Heart right ventricle (tissue), 16 donors: ENCODE measurements at regions not wholly inside any gene's neighbourhood (a gene's known extent, or its start where the extent isn't known, plus 50 kb on each side); places are given as distances from the start of the nearest gene placed in this dataset.

Experiments used
- ATAC-seq, 8 donors: fragments of 200-7000 bp; cut with Tn5 transposase; one replicate each; pipeline ENCODE4 v1.9.1; 2020; ENCODE audit warnings: mild to moderate bottlenecking in 8 of 8, moderate library complexity in 8 of 8, moderate number of reproducible peaks in 1 of 8
- DNase-seq, 2 donors: peaks; one replicate each; pipeline ENCODE4 v3.0.0-alpha.2; 2020
- H3K27ac ChIP-seq, 10 donors: fragments of 200-600 bp; sonication (generic) in 2 of 10; one replicate each; pipeline versions ENCODE4 v1.5.0 to v1.8.0; 2020 to 2022; ENCODE audit warnings: mild to moderate bottlenecking in 3 of 10
- H3K27me3 ChIP-seq, 7 donors: fragments of 200-600 bp; one replicate each; pipeline ENCODE4 v1.8.0; 2021 to 2022; ENCODE audit warnings: mild to moderate bottlenecking in 2 of 7
- H3K36me3 ChIP-seq, 9 donors: fragments of 200-600 bp; sonication (generic) in 1 of 9; one replicate each; pipeline versions ENCODE4 v1.5.0 to v1.8.0; 2020 to 2022; ENCODE audit warnings: mild to moderate bottlenecking in 2 of 9
- H3K4me1 ChIP-seq, 9 donors: fragments of 200-600 bp; sonication (generic) in 1 of 9; one replicate each; pipeline versions ENCODE4 v1.5.0 to v1.8.0; 2020 to 2022; ENCODE audit warnings: mild to moderate bottlenecking in 4 of 9
- H3K4me3 ChIP-seq, 10 donors: fragments of 200-600 bp; sonication (generic) in 2 of 10; one replicate each; pipeline versions ENCODE4 v1.5.0 to v1.8.0; 2020 to 2022; ENCODE audit warnings: mild to moderate bottlenecking in 7 of 10, moderate library complexity in 2 of 10
- H3K9me3 ChIP-seq, 11 donors: fragments of 200-600 bp in 10 of 11; sonication (generic) in 2 of 11; one replicate each; pipeline versions ENCODE4 v1.5.0 to v1.8.0; 2013 to 2022; ENCODE audit warnings: mild to moderate bottlenecking in 2 of 11, control low read depth in 1 of 11, moderate library complexity in 1 of 11
- CTCF ChIP-seq, 9 donors: fragments of 200-600 bp; sonication (generic) in 2 of 9; IDR thresholded peaks; one replicate each; pipeline versions ENCODE4 v1.5.0 to v1.8.0; 2021 to 2022; ENCODE audit warnings: antibody characterized with exemption in 9 of 9, mild to moderate bottlenecking in 5 of 9, moderate library complexity in 1 of 9
- WGBS, 2 donors: extraction: QIAGEN DNeasy Blood & Tissue Kit; methylation state at CpG; one replicate each; pipeline ENCODE4 v1.1.7; 2013; ENCODE audit warnings: inconsistent platforms in 1 of 2; 5-methylcytosine and 5-hydroxymethylcytosine counted together
- intact Hi-C, 10 donors: fragments of 100-400 bp; cut with DNase I; formaldehyde crosslinking; loops; one replicate each; pipeline versions ENCODE4 v1.11.1 to v1.14.2; 2022
- donor health status: Arrhythmogenic right ventricular cardiomyopathy.
- donor health status: ischemic (EF 13 %, LVEDD 7.1; RV severe dilation, severe dysfunction).
- donor health status: healthy with polysubstance abuse.
- donor health status: DM: no; HTN: yes; CAD: no.
- donor health status: DM: no; HTN: no; CAD: no.
- donor health status: ischemic (EF 25% LVEDD 6.9; RV normal size, moderate dysfunction).
- donor health status: ischemic (EF 25% LVEDD 5.7; RV mildly dilated, moderate dysfunction).
- donor health status: healthy.
- donor health status: DM: yes; HTN: yes; CAD: no.
- donor health status: Ischemic cardiomyopathy.
- donor health status: ischemic (EF 35%, LVEDD 5.7; RV mildly dilated, moderate dysfunction).
- donor health status: nonischemic (EF 11% LVEDD 7.7; RV severe dilation, severe dysfunction).
- donor health status: DM: yes; HTN: yes; CAD: no.
- donor health status: PGD.
- donor health status: ischemic (EF 29% LVEDD 5.4; RV normal size, mild dysfunction).
- donor health status: nonischemic (EF 23%, LVEDD 6.1; RV moderate dilation, normal function).

GRCh38 chr2:57205241-57205640 lies 841.4 kb upstream of the VRK2 start:
- no peak for TF ChIP-seq CTCF (IDR thresholded peaks at IDR 0.05)
- Histone ChIP-seq H3K4me1 (peaks cover 0 to 2% (median 0%) of the 10 kb centered on the region in 9 donors), H3K27ac (no peak overlapping the region), H3K27me3 (no peaks in the 10 kb centered on the region), H3K9me3 (peaks cover 0 to 15% (median 0%) of the 10 kb centered on the region in 11 donors), H3K36me3 (no peaks in the 10 kb centered on the region), H3K4me3 (no peak overlapping the region)
- no peak for DNase-seq
- WGBS, 2 donors: 75 to 78% methylated on average over 2 of the region's 2 CpGs
- no peak for ATAC-seq
- intact Hi-C loops: no loop called here

- TF ChIP-seq CTCF (IDR thresholded peaks at IDR 0.05): no peak
- Histone ChIP-seq H3K27me3 (no peaks in the 10 kb centered on the region), H3K9me3 (peaks cover 0 to 13% (median 0%) of the 10 kb centered on the region in 11 donors), H3K36me3 (no peaks in the 10 kb centered on the region), H3K4me1 (peaks cover 0 to 14% (median 0%) of the 10 kb centered on the region in 9 donors), H3K4me3 (no peak overlapping the region), H3K27ac (no peak overlapping the region)
- 74 to 78% methylated on average over 1 of the region's 1 CpG for WGBS, 2 donors
- intact Hi-C loops: no loop called here
- ATAC-seq (no peak), DNase-seq (no peak)
Measured at GRCh38 chr2:57207191-57207590, 839.4 kb upstream of the VRK2 start.

- Histone ChIP-seq H3K4me3 (no peak overlapping the region), H3K9me3 (peaks cover 0 to 10% (median 0%) of the 10 kb centered on the region in 11 donors), H3K27me3 (no peaks in the 10 kb centered on the region), H3K36me3 (no peaks in the 10 kb centered on the region), H3K27ac (no peak overlapping the region), H3K4me1 (peaks cover 0 to 14% (median 0%) of the 10 kb centered on the region in 9 donors)
- intact Hi-C loops: no loop called here
- ATAC-seq (no peak), DNase-seq (no peak)
- no peak for TF ChIP-seq CTCF (IDR thresholded peaks at IDR 0.05)
- 80 to 82% methylated on average over 4 of the region's 4 CpGs for WGBS, 2 donors
Measured at GRCh38 chr2:57209799-57210198, 836.8 kb upstream of the VRK2 start.

- no peak for TF ChIP-seq CTCF (IDR thresholded peaks at IDR 0.05)
- Histone ChIP-seq H3K27ac (peak overlapping the region in 1 of 10 donors; percentile 29), H3K36me3 (no peaks in the 10 kb centered on the region), H3K9me3 (peaks cover 0 to 10% (median 0%) of the 10 kb centered on the region in 11 donors), H3K4me1 (peaks cover 0 to 14% (median 0%) of the 10 kb centered on the region in 9 donors), H3K27me3 (no peaks in the 10 kb centered on the region), H3K4me3 (no peak overlapping the region)
- WGBS, 2 donors: 83 to 88% methylated on average over 4 of the region's 4 CpGs
- intact Hi-C loops: no loop called here
- ATAC-seq (peak in 7 of 8 donors; percentile 58 to 92 (median 75)), DNase-seq (no peak)
Measured at GRCh38 chr2:57210855-57211254, 835.8 kb upstream of the VRK2 start.
